Activated naive CD4-positive, alpha-beta T cell treated with anti-CD3 and anti-CD28 coated beads, Interleukin-2, amount 50 U/mL, for 72 hours (primary cell): ENCODE measurements at regions not wholly inside any gene's neighbourhood (a gene's known extent, or its start where the extent isn't known, plus 50 kb on each side); places are given as distances from the start of the nearest gene placed in this dataset.

Experiments used
- ATAC-seq, 2 donors: fragments of 150-1000 bp; cut with Tn5 transposase; 2 replicates each; pipeline ENCODE4 v1.10.0; 2021; ENCODE audit warnings: mild to moderate bottlenecking in 2 of 2, moderate library complexity in 2 of 2
- DNase-seq, 2 donors: peaks; one replicate each; pipeline ENCODE4 v3.0.0; 2021 to 2022; ENCODE audit warnings: low spot score in 2 of 2
- H3K27ac Mint-ChIP-seq, 2 donors: one replicate each; pipeline ENCODE4 v1.8.0; 2022; ENCODE audit warnings: mild to moderate bottlenecking in 2 of 2, mixed read lengths in 2 of 2
- H3K36me3 Mint-ChIP-seq, 2 donors: one replicate each; pipeline ENCODE4 v1.8.0; 2022; ENCODE audit warnings: mixed read lengths in 2 of 2
- H3K9me3 Mint-ChIP-seq, 2 donors: one replicate each; pipeline ENCODE4 v1.8.0; 2022; ENCODE audit warnings: mixed read lengths in 2 of 2

DNA sequence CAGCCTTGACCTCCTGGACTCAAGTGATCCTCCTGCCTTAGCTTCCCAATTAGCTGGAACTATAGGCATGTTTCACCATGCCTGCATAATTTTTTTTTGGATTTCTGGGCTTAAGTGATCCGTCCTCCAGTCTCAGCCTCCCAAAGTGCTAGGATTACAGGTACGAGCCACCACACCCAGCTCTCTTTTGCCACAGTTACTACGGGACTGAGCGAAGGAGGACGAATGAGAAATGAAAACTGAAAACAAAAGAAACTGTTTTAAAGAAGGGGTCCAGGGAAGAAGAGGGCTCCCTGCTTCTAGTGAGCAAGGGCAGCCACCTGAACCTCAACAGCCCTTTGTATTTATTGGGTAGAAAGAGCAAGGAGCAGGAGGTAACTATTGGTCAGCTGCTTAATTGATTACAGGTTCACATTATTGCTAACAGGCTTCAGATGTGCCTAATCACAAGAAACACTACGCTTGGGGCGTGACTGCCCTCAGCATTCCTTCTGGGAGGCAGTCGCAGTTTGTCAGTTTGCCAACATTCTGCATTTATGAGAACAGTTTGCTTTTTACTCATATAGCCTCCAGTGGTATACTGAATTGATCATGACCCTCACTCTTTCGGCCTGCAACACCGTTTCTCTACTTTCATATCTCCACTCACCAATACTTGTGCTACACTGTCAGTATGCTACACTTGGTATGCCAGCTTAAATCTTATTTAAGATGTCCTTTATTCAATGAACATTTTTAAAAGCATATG is 676.8 kb downstream of the DNAJB9 start:
- ATAC-seq (no peak), DNase-seq (no peak)
- Mint-ChIP-seq H3K36me3 (no peaks in the 10 kb centered on the region), H3K9me3 (peaks cover 4 to 9% of the 10 kb centered on the region in 2 donors), H3K27ac (no peak overlapping the region)

DNA sequence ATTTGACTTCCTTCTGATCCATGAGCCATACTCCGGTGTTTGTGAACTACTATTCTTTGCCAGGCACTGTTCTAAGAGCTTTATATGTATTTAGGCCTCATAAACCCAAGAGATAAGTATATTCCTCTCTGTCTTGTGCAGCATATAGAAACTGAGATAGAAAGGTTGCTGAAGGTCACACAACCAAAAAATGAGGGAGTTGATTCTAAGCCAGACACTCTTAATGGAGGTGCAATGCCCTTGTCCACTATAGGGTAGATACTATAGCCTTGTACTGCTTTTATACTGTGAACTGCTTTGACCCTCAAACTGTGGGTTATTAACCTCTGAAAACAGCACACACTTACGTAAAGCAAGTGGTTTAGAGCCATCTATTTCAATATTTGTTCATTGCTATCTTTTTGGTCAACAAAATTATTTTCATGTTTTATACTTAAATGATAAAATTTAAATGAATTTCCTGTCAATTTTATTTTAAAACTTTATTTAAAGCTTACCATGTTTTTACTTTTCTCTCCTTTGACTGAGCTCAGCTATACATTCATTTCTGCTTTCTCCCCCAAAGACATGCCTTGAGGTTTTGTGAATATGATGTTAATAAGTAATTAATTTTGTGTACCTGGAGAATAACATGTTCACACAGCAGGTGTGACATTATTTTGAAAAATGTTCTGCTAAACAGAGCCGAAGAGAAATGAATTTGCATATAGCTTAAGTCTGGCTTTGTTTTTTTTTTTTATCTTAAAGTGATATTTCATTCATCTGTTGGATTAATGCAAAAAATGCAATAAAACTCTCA is 687.3 kb downstream of the DNAJB9 start:
- peaks cover 0 to 4% of the 10 kb centered on the region in 2 donors for H3K9me3 Mint-ChIP-seq
- ATAC-seq, result no peak

DNA sequence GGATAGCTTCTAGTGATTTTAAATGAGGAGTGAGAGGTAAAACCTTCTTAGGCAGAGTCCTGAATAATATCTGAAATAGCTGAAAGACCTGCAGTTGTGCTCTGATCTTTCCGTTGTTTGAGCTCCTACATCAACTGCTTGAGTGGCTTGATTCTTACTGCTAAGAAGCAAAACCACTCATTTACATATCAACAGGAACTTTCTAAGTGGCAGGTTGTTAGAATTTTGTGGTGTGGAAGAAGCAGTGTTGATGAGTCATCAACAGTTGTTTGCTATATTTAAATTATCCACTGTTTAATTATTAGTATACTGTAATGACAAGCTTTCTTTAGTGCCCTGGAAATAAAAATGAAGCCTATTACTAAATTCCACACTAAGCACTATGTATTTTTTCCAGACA is 689.5 kb downstream of the DNAJB9 start:
- Mint-ChIP-seq H3K36me3 (no peaks in the 10 kb centered on the region), H3K9me3 (peaks cover 4 to 10% of the 10 kb centered on the region in 2 donors), H3K27ac (no peak overlapping the region)
- DNase-seq, result no peak
- no peak for ATAC-seq

More for the DNA sequence above, 687.3 kb downstream of the DNAJB9 start:
- DNase-seq, result no peak
- Mint-ChIP-seq H3K36me3 (no peaks in the 10 kb centered on the region), H3K27ac (no peak overlapping the region)

DNA sequence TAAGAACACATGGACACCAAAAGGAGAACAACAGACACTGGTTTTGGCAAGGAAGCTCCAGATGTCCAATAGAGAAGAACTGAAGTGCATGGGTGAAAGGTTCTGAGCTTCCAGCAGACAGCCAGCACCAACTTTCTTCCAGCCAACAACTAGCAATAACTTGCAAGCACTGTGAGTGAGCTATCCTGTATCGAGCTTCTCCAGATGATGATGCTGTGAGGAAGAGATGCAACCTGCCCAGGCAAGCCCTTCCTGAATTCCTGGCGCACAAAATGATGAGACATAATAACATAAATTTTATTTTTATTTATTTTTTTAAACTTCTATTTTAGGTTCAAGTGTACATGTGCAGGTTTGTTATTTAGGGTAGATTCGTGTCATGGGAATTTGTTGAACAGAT is 692.1 kb downstream of the DNAJB9 start:
- H3K36me3 Mint-ChIP-seq, result no peaks in the 10 kb centered on the region

DNA sequence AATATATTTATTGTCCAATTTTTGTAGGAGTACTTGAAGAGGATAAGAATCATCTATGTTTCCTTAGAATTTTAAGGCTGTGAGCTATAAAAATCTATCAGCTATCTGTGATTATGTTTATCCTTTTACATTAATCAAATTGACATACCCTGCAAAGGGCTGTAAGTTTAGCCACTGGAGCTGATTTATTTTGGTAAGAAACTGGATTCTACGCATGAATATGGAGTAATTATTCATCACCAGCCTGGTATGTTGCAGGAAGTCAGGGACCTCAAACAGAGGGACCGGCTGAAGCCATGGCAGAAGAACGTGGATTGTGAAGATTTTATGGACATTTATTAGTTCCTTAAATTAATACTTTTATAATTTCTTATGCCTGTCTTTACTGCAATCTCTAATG is 696.9 kb downstream of the DNAJB9 start:
- ATAC-seq, result no peak
- no peak for DNase-seq
- peaks cover 0 to 4% of the 10 kb centered on the region in 2 donors for H3K36me3 Mint-ChIP-seq
- no peak overlapping the region for H3K27ac Mint-ChIP-seq
- H3K9me3 Mint-ChIP-seq, result peaks cover 13 to 16% of the 10 kb centered on the region in 2 donors

More for the DNA sequence above, 692.1 kb downstream of the DNAJB9 start:
- Mint-ChIP-seq H3K27ac (no peak overlapping the region), H3K9me3 (peaks cover 4 to 14% of the 10 kb centered on the region in 2 donors)
- ATAC-seq (no peak), DNase-seq (no peak)

DNA sequence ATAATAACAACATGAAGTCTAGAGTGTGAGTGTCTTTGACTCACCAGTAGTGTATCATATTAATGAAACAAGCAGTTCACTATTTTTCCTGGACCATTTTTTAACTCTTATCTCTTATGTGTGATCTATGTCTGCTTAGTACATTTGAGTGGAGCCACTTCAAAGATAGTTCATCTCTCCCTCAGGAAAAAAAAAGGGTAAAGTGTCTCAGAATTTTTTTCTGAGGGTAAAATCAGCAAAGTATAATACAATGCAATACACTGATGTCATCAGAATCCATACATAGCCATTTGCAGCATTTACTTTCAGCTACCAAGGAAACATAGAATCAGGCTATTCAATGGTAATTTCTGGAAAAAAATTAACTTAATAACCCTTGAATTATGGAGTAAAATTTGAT is 706.7 kb downstream of the DNAJB9 start:
- Mint-ChIP-seq H3K36me3 (no peaks in the 10 kb centered on the region), H3K9me3 (peaks cover 6 to 8% of the 10 kb centered on the region in 2 donors), H3K27ac (no peak overlapping the region)
- ATAC-seq (no peak), DNase-seq (no peak)

DNA sequence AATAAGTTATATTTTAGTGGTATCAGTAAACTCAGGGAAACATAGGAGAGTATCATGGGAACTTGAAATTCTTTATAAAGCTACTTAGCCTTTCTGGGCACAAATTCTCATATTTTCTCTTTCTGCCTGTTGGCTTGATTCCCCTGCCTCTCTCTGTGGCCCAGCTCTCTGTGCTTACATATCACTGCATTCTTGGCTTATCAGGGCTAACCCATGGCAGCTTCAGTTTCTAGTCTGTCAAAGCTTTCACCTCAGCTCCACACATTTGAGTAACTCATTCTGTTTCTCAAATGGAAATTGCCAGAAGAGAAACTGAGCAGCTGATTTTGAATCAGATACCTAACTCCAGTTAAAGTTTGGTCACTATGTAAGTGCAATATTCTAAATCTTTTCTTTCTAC is 713.1 kb downstream of the DNAJB9 start:
- ATAC-seq, result no peak

DNA sequence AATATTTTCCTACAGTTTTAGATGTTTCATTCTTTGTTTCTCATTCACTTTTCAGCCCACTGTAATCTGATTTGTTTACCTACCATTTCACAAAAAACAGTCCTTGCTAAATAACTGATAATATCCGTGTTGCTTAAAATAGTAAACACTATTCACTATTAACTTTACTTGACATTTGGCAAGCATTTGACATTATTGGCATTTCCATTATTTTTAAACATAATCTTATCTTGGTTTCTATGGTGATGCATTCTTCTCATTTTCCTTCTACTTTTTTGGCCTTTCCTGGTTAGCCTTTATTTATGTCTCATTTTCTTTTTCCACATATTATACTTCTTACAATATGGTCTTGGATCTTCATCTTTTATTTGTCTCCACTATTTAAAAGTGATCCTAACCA is 715.3 kb downstream of the DNAJB9 start:
- ATAC-seq, result no peak
- no peak overlapping the region for H3K27ac Mint-ChIP-seq
- no peak for DNase-seq
- peaks cover 13 to 28% of the 10 kb centered on the region in 2 donors for H3K9me3 Mint-ChIP-seq
- H3K36me3 Mint-ChIP-seq, result peaks cover 0 to 9% of the 10 kb centered on the region in 2 donors

More for the DNA sequence above, 713.1 kb downstream of the DNAJB9 start:
- Mint-ChIP-seq H3K9me3 (peaks cover 16 to 28% of the 10 kb centered on the region in 2 donors), H3K36me3 (peaks cover 0 to 9% of the 10 kb centered on the region in 2 donors), H3K27ac (no peak overlapping the region)
- no peak for DNase-seq

DNA sequence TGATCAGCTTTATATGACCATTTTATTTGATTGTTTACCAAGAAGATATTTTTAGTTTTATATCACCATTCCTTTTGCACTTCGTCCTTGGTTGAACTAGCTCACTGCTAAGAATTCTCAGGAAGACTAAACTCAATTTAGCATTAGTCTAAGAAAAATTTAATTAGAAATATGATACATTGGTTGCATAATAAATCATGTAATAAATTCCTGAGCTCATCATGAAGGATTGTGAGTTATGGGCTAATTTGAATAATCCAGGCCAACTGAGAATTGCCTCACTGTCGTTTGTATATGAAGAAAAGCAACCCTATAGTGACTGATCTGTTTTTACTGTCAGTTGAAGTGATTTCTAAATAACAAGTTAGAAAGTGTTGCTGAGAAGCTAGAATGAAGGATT is 725.5 kb downstream of the DNAJB9 start:
- Mint-ChIP-seq H3K27ac (no peak overlapping the region), H3K36me3 (no peaks in the 10 kb centered on the region), H3K9me3 (peaks cover 0 to 9% of the 10 kb centered on the region in 2 donors)
- ATAC-seq (no peak), DNase-seq (no peak)

DNA sequence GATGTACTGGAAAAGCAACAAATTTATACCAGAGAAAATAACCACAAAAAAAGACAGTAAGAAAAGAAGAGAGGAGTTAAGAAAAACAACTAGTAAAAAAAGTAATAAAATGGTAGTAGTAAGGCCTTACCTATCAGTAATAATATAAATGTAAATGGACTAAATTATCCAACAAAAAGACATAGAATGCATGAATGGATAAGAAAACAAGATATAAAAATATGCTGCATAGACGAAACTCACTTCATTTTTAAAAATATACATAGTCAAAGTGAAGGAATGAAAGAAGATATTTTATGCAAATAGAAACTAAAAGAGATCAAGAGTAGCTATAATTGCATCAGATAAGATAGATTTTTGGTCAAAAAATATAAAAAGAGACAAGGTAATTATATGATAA is 739.1 kb downstream of the DNAJB9 start:
- no peak overlapping the region for H3K27ac Mint-ChIP-seq
- peaks cover 9 to 29% of the 10 kb centered on the region in 2 donors for H3K9me3 Mint-ChIP-seq
- DNase-seq, result no peak
- peaks cover 0 to 14% of the 10 kb centered on the region in 2 donors for H3K36me3 Mint-ChIP-seq
- ATAC-seq, result no peak

DNA sequence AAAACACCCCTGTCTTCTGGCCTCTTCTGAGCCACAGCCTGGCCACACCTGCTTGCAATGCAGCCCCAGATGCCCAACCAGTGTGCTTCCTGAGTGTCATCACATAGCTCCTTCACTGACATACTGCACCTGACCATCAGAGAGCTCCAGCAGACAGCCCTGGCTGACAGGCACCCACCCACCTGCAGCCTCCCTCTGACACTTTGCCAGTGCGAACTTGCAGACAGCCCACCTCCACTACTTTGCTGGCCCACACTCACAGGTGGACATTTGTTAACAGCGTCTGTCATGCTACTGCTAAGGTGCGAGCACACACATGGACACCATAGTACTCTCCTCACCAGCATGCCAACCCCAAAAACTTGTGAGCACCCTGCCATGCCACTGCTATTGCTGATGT is 740.1 kb downstream of the DNAJB9 start:
- peaks cover 9 to 20% of the 10 kb centered on the region in 2 donors for H3K9me3 Mint-ChIP-seq
- peaks cover 0 to 14% of the 10 kb centered on the region in 2 donors for H3K36me3 Mint-ChIP-seq
- H3K27ac Mint-ChIP-seq, result no peak overlapping the region
- no peak for DNase-seq
- ATAC-seq, result no peak

DNA sequence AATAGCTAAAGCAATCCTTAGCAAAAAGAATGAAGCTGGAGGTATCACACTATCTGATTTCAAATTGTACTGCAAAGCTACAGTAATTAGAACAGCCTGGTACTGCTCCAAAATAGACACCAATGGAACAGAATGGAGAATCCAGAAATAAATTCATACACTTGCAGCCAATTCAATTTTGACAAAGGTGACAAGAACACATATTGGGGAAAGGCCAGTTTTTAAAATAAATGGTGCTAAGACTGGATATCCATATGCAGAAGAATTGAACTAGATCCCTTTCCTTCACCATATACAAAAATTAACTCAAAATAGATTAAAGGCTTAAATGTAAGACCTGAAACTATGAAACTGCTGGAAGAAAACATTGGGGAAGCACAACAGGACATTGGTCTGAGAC is 748.5 kb downstream of the DNAJB9 start:
- H3K36me3 Mint-ChIP-seq, result no peaks in the 10 kb centered on the region
- H3K9me3 Mint-ChIP-seq, result peaks cover 0 to 4% of the 10 kb centered on the region in 2 donors
- DNase-seq (no peak), ATAC-seq (no peak)
- no peak overlapping the region for H3K27ac Mint-ChIP-seq

DNA sequence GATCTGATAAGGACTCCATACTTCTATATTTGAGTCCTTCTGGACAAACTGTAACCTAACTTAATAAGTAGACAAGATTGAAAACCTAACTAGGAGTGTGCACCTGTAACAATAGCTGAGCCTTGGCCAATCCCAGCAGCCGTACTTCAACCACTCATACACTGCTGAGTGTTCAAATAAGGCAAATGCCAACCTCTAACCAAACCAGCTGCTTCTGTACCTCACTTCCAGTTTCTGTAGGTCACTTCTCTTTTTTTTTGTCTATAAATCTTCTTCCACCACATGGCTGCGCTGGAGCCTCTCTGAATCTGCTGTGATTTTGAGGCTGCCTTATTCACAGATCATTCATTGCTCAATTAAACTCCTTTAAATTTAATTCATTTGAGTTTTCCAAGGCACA is 753.2 kb downstream of the DNAJB9 start:
- Mint-ChIP-seq H3K27ac (no peak overlapping the region), H3K36me3 (no peaks in the 10 kb centered on the region), H3K9me3 (no peaks in the 10 kb centered on the region)
- no peak for ATAC-seq
- no peak for DNase-seq

DNA sequence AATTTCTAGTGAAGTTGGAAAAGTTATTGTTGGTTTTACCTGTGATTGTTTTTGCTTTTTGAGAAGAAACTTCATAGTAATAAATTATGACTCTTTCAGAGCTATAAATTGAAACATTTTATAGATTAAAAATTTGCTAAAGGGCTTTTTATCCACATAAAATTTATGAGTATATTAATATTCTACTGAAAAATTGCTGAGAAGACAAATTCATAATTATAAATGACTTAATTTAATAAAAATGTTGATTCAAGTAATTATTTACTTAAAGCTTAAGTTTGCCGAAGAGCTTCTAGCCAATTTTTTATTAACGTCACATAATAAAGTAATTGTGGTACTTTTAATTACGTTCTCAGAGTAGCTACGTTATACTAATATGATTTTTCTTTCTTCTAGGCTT is 761.7 kb downstream of the DNAJB9 start:
- Mint-ChIP-seq H3K9me3 (peaks cover 0 to 7% of the 10 kb centered on the region in 2 donors), H3K36me3 (no peaks in the 10 kb centered on the region), H3K27ac (no peak overlapping the region)
- DNase-seq (no peak), ATAC-seq (no peak)

DNA sequence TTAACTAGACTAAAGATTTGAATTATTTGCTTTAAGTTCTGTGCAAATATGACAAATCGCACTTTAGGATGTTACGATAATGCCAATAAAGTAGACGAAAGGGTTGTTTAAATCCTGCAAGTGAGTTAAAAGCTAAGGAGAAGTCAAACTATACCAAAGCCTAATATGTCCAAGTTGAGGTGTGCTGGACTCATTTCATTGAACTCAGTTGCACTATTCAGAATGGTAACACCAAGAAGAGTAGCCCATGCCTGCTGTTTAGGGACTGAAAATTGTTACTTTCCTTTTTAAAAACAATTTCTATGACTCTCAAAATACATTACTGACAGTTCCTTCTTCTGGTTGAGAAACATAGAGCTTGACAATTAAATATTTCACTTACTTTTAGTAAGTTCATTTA is 766.3 kb downstream of the DNAJB9 start:
- Mint-ChIP-seq H3K36me3 (no peaks in the 10 kb centered on the region), H3K9me3 (no peaks in the 10 kb centered on the region), H3K27ac (no peak overlapping the region)
- no peak for ATAC-seq
- no peak for DNase-seq

DNA sequence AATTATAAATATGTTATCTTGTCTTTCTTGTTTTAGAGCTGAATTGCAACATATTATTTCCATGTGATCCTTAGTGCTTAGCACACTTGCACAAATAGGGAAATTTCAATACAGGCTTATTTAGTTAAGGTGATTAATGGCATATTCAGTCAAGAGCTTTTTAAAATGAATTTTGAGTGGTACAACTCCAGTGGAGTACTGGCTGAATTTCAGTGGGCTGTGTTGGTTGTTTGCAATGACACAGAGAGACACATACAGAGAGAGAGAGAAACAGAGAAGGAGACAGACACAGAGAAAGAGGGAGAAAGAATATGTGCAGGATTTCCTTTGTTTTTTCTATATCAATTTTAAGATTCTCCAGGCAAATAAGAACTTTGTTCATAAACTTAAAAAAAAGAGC is 766.9 kb downstream of the DNAJB9 start:
- no peak overlapping the region for H3K27ac Mint-ChIP-seq
- no peak for ATAC-seq
- no peaks in the 10 kb centered on the region for H3K36me3 Mint-ChIP-seq
- no peaks in the 10 kb centered on the region for H3K9me3 Mint-ChIP-seq
- no peak for DNase-seq

DNA sequence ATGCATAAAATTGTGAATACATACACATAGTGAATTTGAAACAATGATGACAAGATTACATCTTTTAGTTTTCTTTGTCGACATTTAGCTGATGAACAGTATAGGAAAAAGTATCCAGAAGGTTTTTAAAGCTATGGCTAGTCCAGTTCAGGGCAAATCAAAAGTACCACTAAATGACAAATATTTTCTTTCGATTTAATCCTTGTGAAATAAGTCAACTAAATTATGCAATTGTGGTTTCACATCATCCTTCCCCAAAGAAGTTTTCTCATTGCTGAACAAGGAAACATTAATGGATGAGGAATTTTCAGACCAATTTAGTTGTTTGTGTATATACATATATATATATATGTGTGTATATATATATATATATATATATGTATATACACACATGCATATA is 774.0 kb downstream of the DNAJB9 start:
- Mint-ChIP-seq H3K9me3 (no peaks in the 10 kb centered on the region), H3K36me3 (no peaks in the 10 kb centered on the region), H3K27ac (no peak overlapping the region)
- ATAC-seq (no peak), DNase-seq (no peak)

DNA sequence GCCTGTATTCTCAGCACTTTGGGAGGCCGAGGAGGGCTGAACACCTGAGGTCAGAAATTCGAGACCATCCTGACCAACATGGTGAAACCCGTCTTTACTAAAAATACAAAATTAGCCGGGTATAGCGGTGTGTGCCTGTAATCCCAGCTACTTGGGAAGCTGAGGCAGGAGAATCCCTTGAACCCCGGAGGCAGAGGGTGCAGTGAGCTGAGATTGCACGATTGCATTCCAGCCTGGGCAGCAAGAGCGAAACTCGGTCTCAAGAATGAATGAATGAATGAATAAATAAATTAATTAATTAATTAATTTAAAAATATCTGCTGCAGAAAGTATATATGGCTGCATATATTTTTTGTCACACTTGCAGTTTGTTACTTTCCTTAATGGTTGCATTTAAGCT is 781.8 kb downstream of the DNAJB9 start:
- H3K27ac Mint-ChIP-seq, result no peak overlapping the region
- ATAC-seq, result no peak
- no peaks in the 10 kb centered on the region for H3K36me3 Mint-ChIP-seq
- peaks cover 0 to 3% of the 10 kb centered on the region in 2 donors for H3K9me3 Mint-ChIP-seq
- DNase-seq, result no peak
